ENCODE measurements at regions not wholly inside any gene's neighbourhood (a gene's known extent, or its start where the extent isn't known, plus 50 kb on each side); places are given as distances from the start of the nearest gene placed in this dataset.

- no peak for DNase-seq
Measured at GRCh38 chr16:86063760-86064405, 164.9 kb downstream of the IRF8 start.

- DNase-seq: no peak
Measured at GRCh38 chr16:86064431-86065250, 165.7 kb downstream of the IRF8 start.

DNA sequence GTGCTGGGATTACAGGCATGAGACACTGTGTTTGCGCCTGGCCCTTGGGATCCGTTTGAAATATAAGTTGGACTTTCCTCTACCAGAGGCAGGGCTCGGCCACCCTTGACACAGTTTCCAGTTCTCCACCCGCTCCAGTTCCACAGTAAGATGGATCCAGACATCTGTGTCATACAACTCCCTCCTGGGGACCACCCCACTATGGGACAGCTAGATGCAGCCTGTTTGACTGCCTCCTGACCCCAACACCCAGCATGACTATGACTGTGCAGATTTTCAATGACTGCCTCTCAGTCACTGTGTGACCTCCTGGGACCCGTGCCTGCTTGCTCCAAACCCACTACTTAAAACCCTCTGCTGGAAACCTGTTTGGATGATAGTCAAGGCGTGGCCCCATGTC is 166.7 kb downstream of the IRF8 start:
- no peak for DNase-seq

GRCh38 chr16:86066811-86067210 is 167.8 kb downstream of the IRF8 start:
- no peak for DNase-seq

- DNase-seq: no peak
Measured at GRCh38 chr16:86067516-86067915, 168.6 kb downstream of the IRF8 start.

DNA sequence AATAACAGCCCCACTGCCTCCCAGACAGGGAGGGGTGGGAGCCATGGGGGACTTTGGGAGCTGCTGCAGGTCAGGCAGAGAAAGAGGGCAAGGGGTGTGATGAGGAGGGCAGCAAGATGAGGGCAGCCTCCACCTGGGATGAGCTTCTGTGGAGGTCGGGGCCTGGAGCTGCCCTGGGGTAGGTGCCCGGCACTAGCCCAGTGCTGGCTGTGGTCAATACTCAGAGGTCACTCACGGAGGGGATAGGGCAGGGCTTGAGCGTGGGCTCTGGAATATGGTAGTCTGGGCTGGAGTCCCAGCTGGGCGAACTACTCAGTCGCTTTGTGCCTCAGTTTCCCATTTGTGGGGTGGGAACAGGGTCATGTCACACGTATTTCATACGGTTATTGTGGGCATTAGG is 169.0 kb downstream of the IRF8 start:
- DNase-seq: no peak

DNA sequence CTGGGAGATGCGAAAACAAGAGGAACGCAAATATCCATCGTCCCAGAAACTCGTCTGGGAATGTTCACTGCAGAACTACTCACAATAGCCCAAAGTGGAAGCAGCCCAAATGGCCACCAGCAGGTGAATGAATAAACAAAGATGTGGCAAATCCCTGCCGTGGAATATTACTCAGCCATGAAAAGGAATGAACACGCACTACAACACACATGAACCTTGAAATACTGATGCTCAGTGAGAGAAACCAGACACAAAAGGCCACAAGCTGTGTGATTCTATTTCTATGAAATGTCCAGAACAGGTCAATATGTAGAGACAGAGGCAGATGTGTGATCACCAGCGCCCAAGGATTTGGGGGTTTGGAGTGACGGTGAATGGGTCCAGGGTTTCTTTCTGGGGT is 169.8 kb downstream of the IRF8 start:
- DNase-seq: no peak

- DNase-seq: no peak
Measured at GRCh38 chr16:86069736-86070298, 170.9 kb downstream of the IRF8 start.

GRCh38 chr16:86070484-86070883 is 171.5 kb downstream of the IRF8 start:
- DNase-seq: no peak

- DNase-seq: no peak
Measured at GRCh38 chr16:86070971-86071370, 172.0 kb downstream of the IRF8 start.

- DNase-seq: no peak
Measured at GRCh38 chr16:86071611-86072240, 172.8 kb downstream of the IRF8 start.

DNA sequence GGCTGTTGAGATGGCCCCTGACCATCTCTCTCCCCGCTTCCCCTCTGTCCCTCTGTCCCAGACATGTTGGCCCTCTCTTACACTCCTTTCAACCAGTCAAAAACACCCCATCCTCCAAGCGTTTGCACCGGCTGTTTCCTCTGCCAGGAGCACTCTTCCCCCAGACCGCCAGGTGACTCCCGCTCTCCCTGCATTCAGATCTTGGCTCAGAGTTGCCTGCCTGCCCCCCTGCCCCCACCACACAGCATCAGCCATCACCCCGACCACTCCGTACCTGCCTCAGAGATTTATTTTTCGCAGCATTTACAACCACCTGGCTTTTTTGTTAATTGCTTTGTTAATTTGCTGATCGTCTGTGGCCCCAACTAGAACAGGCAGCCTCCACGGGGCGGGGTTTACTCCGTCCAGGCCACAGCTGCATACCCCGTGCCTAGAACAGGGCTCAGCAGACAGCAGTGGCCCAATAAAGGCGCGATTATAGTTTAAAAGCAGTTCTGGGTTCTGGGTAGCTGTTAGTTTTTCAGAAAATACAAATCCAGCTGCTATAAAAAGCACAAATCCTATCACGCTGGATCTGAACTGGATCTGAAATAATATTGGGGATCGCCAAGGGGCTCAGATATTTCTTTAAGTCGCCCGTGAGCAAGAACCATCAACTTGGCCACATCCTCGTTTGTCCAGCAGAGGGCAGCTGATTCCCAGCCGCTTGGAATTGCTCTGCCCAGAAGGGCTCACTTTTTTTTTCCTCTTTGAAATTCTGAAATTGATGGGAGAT is 173.6 kb downstream of the IRF8 start:
- peak; percentile 29 for DNase-seq

- no peak for DNase-seq
Measured at GRCh38 chr16:86073103-86073625, 174.2 kb downstream of the IRF8 start.

DNA sequence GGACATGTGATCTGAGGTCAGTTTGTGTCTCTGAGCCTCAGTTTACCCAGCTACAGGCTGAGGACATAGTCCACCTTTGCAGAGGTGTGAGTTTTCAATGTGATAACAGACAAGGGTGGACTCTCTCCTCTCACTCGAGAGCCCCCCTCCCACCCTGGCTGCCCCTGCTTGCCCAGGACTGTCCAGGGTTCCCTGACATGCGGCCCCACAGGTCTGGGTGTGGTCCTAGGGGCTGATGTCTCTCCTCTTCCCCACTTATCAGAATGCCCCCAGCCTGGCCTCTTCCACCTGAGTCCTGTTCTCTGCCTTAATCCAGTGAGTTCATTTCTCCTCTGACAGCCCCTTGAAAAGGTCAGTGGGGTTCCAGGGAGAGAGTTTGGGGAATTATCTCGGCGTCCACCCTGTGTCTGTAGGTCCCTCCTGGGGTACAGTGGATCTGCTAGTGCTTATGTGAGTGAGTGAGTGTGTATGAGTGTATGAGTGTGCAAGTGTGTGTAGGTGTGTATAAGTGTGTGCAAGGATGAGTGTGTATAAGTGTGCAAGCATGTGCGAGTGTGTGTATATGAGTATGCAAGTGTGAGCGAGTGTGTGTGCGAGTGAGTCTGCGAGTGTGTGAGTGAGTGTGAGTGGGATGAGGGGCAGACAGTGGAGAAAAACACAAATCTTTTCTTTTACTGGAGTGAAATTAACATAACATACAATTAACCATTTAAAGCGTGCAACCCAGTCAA is 175.0 kb downstream of the IRF8 start:
- no peak for DNase-seq

DNA sequence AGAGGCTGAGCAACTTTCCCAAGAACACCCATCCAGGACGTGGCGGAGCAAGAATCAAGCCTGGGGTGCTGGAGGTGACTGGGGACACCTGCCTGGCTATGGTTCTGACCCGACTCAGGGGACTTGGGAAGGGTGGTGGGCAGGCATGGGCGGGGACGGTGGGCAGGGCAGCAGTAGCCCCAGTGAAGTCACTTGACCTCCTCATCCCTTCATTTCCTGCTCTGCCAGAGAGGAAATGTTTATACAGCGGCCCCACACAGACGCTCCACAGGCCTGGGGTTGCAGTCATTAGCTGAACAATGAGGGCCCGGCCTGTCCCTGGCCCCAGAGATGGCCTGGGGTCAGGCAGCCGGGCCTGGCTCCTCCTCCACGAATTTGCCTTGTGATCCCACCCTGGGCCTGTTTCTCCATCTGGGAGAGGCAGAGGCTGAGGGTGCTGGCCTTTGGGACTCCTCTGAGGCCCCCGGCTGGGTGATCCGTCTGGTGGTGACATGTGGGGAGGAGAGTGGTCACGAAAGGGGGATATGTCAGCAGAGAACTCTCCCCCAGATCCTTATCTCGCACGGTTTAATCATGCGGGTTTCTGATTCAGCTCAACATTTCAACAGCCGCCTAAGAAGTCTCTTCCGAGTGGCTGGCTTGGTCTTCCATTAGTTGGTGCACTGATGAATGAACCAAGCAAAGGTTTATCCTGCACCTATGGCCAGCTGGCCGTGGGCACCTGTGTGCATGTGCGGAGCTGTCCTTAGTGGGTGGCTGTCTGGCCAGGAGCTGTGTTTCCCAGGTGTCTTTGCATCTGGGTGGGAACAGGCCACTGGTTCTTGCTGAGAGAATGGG is 175.9 kb downstream of the IRF8 start:
- no peak for DNase-seq

- no peak for DNase-seq
Measured at GRCh38 chr16:86075488-86075785, 176.5 kb downstream of the IRF8 start.

DNA sequence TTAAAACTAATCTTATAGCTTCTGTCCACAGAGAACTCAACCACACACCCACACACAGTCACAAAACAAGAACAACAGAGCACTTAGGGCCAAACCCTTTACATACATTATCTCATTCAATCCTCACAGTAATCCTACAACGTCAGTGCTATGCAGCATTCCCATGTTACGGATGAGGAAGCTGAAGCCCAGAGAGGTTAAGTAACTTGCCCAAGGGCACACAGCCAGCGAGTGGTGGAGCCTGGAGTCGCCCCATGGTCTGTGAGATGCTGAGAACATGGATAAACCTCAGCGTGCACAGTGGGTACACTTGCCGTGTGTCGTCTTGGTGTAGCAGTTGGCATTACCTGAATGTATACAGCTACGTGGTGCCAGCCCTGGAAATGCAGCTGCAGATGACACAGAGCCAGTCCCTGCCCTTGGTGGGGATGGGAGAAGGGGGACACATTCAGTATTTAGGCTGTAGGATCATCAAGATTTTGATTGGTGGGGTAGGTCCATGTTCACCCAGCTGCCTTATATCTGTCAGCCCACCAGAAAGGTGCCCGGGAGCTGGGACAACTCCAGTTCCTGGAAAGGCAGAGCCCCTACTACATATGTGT is 177.0 kb downstream of the IRF8 start:
- no peak for DNase-seq

- no peak for DNase-seq
Measured at GRCh38 chr16:86076606-86077005, 177.6 kb downstream of the IRF8 start.

DNA sequence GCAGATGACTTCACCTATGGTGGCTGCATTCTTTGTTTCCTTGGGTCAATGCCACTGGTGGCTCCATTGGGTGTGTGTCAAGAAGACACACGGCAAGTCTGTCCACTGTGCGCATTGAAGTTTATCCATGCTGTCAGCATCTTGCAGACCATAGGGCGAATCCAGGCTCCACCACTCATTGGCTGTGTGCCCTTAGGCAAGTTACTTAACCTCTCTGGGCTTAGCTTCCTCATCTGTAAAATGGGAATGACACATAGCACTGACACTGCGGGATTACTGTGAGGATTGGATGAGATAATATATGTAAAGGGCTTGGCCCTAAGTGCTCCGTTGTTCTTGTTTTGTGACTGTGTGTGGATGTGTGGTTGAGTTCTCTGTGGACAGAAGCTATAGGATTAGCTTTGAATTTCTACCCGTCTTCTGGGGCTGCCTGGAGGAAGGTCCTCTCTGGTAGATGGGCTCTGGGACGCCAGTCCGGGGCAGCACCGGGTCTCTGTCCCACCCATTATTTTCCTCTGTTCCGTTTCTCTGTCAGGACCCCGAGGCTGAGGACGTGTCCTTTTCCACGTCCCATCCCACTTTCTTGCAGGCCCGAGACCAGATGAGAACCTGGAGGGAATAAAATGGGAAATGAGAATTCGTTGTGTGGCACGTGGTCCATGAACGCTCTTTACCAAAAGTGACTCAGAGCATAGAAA is 178.4 kb downstream of the IRF8 start:
- no peak for DNase-seq

DNA sequence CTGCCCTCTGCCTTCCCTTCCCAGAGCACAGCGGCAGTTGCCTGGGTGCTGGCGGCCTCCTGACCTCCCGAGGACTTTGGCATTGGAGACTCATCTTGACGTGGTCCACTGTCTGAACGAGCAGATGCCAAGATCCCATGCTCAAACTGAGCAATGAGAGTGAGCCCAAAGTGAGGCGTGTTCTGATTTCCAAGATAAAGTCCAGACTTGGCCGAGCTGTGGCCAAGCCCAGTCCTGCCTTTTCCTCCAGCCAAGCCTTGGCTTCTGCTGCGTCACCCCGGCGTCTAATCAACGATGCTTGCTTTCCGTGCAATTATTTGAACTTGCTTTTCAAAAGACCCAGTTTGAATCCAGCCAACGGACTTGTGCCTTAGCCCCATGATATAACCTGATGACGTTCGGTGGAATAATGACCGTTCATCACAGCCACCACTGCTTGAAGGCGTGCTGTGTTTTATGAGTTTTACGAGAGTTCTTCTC is 179.2 kb downstream of the IRF8 start:
- no peak for DNase-seq

Measured in NCI-H1105 (cell line).